SK-N-SH treated with all-trans-retinoic acid at 6 μM for 48 hours (cell line): ENCODE measurements at regions not wholly inside any gene's neighbourhood (a gene's known extent, or its start where the extent isn't known, plus 50 kb on each side); places are given as distances from the start of the nearest gene placed in this dataset.
"Not testable (repeated sequence)": the region's sequence is repeated elsewhere in the genome, so short reads cannot be mapped to it uniquely, and the experiment has no call there.

Experiments
- ATAC-seq: fragments of 200-7000 bp; cut with Tn5 transposase; 3 replicates; pipeline ENCODE4 v1.9.1; 2020; ENCODE audit warnings: mild to moderate bottlenecking, moderate library complexity
- ARNTL ChIP-seq: fragments of 450-650 bp; formaldehyde crosslinking; IDR thresholded peaks from 2 replicates; pipeline ENCODE4 v1.5.0; 2020; ENCODE audit warnings: low read depth, mild to moderate bottlenecking, moderate library complexity, borderline replicate concordance
- BACH2 ChIP-seq: fragments of 250-450 bp; sonication (Bioruptor Pico); IDR thresholded peaks from 2 replicates; pipeline ENCODE4 v1.9.0; 2021; ENCODE audit warnings: mild to moderate bottlenecking, borderline replicate concordance
- CREB5 ChIP-seq: fragments of 250-450 bp; sonication (Bioruptor Pico); IDR thresholded peaks from 2 replicates; pipeline ENCODE4 v1.5.1; 2020; ENCODE audit warnings: low read depth, mild to moderate bottlenecking, moderate library complexity
- CSDC2 ChIP-seq: fragments of 250-450 bp; sonication (Bioruptor Pico); IDR thresholded peaks from 2 replicates; pipeline ENCODE4 v1.5.0; 2020; ENCODE audit warnings: mild to moderate bottlenecking, moderate library complexity
- CSRNP3 ChIP-seq: fragments of 250-450 bp; sonication (Bioruptor Pico); IDR thresholded peaks from 2 replicates; pipeline ENCODE4 v1.5.1; 2021; ENCODE audit warnings: mild to moderate bottlenecking, moderate library complexity
- ESRRG ChIP-seq: fragments of 250-450 bp; sonication (Bioruptor Pico); IDR thresholded peaks from 2 replicates; pipeline ENCODE4 v1.6.1; 2021; ENCODE audit warnings: mild to moderate bottlenecking
- GLIS3 ChIP-seq: fragments of 250-450 bp; sonication (Bioruptor Pico); IDR thresholded peaks from 2 replicates; pipeline ENCODE4 v1.5.0; 2020; ENCODE audit warnings: mild to moderate bottlenecking, moderate library complexity
- ISL1 ChIP-seq: fragments of 250-450 bp; sonication (Bioruptor Pico); IDR thresholded peaks from 2 replicates; pipeline ENCODE4 v2.1.2; 2022; ENCODE audit warnings: mild to moderate bottlenecking, moderate library complexity
- PPARA ChIP-seq: fragments of 250-450 bp; sonication (Bioruptor Pico); IDR thresholded peaks from 2 replicates; pipeline ENCODE4 v1.5.0; 2020; ENCODE audit warnings: mild to moderate bottlenecking, borderline replicate concordance
- RARB ChIP-seq: fragments of 250-450 bp; sonication (Bioruptor Pico); IDR thresholded peaks from 2 replicates; pipeline ENCODE4 v1.8.0; 2021; ENCODE audit warnings: mild to moderate bottlenecking, moderate library complexity
- SNAI2 ChIP-seq: fragments of 250-450 bp; sonication (Bioruptor Pico); IDR thresholded peaks from 2 replicates; pipeline ENCODE4 v1.5.0; 2020; ENCODE audit warnings: mild to moderate bottlenecking, moderate library complexity
- TCF4 ChIP-seq: fragments of 250-450 bp; sonication (Bioruptor Pico); IDR thresholded peaks from 2 replicates; pipeline ENCODE4 v1.8.0; 2021; ENCODE audit warnings: mild to moderate bottlenecking, moderate library complexity, borderline replicate concordance
- TOX ChIP-seq: fragments of 250-450 bp; sonication (Bioruptor Pico); IDR thresholded peaks from 2 replicates; pipeline ENCODE4 v1.8.0; 2021; ENCODE audit warnings: mild to moderate bottlenecking, moderate library complexity, borderline replicate concordance
- ZC3H10 ChIP-seq: fragments of 250-450 bp; sonication (Bioruptor Pico); IDR thresholded peaks from 2 replicates; pipeline ENCODE4 v1.5.1; 2021; ENCODE audit warnings: mild to moderate bottlenecking, moderate library complexity
- ZFP3 ChIP-seq: fragments of 250-450 bp; sonication (Bioruptor Pico); IDR thresholded peaks from 2 replicates; pipeline ENCODE4 v1.5.0; 2020; ENCODE audit warnings: mild to moderate bottlenecking, moderate library complexity
- ZFP30 ChIP-seq: fragments of 450-650 bp; formaldehyde crosslinking; IDR thresholded peaks from 2 replicates; pipeline ENCODE4 v1.5.0; 2022; ENCODE audit warnings: mild to moderate bottlenecking, moderate library complexity
- ZNF565 ChIP-seq: fragments of 450-650 bp; formaldehyde crosslinking; conservative IDR thresholded peaks from 2 replicates; pipeline ENCODE4 v1.5.0; 2020; ENCODE audit warnings: low read depth, mild to moderate bottlenecking, moderate library complexity
- ZNF70 ChIP-seq: fragments of 450-650 bp; formaldehyde crosslinking; IDR thresholded peaks from 2 replicates; pipeline ENCODE4 v1.5.0; 2020; ENCODE audit warnings: mild to moderate bottlenecking, moderate library complexity
- ZNF8 ChIP-seq: fragments of 450-650 bp; formaldehyde crosslinking; IDR thresholded peaks from 2 replicates; pipeline ENCODE4 v1.5.0; 2020; ENCODE audit warnings: mild to moderate bottlenecking, moderate library complexity
- TF ChIP-seq, protein P1 (sequence below): fragments of 250-450 bp; sonication (Bioruptor Pico); IDR thresholded peaks from 2 replicates; pipeline ENCODE4 v1.5.0; 2020; ENCODE audit warnings: mild to moderate bottlenecking, moderate library complexity

GRCh38 chr16:52690468-52690867 lies 143.5 kb upstream of the TOX3 start (continued):
- TF ChIP-seq, protein P1, sequence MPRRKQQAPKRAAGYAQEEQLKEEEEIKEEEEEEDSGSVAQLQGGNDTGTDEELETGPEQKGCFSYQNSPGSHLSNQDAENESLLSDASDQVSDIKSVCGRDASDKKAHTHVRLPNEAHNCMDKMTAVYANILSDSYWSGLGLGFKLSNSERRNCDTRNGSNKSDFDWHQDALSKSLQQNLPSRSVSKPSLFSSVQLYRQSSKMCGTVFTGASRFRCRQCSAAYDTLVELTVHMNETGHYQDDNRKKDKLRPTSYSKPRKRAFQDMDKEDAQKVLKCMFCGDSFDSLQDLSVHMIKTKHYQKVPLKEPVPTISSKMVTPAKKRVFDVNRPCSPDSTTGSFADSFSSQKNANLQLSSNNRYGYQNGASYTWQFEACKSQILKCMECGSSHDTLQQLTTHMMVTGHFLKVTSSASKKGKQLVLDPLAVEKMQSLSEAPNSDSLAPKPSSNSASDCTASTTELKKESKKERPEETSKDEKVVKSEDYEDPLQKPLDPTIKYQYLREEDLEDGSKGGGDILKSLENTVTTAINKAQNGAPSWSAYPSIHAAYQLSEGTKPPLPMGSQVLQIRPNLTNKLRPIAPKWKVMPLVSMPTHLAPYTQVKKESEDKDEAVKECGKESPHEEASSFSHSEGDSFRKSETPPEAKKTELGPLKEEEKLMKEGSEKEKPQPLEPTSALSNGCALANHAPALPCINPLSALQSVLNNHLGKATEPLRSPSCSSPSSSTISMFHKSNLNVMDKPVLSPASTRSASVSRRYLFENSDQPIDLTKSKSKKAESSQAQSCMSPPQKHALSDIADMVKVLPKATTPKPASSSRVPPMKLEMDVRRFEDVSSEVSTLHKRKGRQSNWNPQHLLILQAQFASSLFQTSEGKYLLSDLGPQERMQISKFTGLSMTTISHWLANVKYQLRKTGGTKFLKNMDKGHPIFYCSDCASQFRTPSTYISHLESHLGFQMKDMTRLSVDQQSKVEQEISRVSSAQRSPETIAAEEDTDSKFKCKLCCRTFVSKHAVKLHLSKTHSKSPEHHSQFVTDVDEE (CRISPR knock-in tag): no peak
- TF ChIP-seq CREB5: no peak
- TF ChIP-seq GLIS3 (CRISPR knock-in tag): no peak
- no peak for TF ChIP-seq PPARA (CRISPR knock-in tag)
- no peak for TF ChIP-seq ZNF565 (CRISPR knock-in tag)

DNA sequence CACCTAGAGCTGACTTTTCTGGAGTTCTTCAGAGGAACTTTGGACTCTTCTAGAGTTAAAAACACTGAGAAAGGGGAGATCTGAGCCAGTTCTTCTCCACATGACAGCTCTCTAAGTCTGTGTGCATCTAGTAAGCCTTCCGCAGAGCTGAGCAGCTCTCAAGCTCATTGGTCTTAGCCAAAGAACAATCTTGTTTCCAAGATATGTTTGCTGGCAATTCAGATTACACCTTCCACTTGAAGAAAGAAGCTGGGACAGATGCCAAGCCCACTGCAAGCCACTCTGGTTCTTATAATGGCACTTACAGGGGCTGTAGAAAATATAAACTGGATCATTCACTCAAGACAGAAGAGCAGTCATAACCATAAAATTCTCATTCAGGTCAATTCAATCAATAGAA lies 134.1 kb upstream of the TOX3 start:
- TF ChIP-seq ZC3H10 (CRISPR knock-in tag) (no peak), CSDC2 (CRISPR knock-in tag) (no peak), BACH2 (no peak), CSRNP3 (no peak), ZNF70 (CRISPR knock-in tag) (no peak)
- no peak for ATAC-seq

GRCh38 chr16:52677501-52677900 lies 130.6 kb upstream of the TOX3 start:
- TF ChIP-seq GLIS3 (CRISPR knock-in tag): no peak
- TF ChIP-seq, protein P1 (CRISPR knock-in tag): no peak
- TF ChIP-seq, all 23 proteins: peak for 0
- no peak for ATAC-seq

DNA sequence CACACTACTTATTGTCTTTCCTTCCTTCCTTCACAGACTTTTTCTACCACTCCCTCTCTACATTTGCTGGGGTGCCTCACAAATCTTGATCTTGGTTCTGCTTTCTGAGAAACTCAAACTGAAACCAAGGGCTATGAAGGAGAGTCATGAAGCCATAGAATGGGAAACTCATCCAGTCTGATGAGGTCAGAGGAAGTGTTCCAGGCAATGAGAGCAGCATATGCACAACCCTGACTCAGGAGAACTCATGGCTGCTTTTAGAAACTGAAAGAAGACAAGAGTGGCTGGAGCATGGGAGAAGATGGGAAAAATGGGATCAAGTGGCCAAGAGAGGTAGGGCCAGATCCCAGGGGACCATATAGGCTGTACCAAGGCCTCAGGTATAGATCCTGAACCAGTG lies 130.0 kb upstream of the TOX3 start:
- TF ChIP-seq ESRRG (no peak), GLIS3 (CRISPR knock-in tag) (no peak), TCF4 (no peak)
- no peak for ATAC-seq

- no peak for TF ChIP-seq ISL1
- no peak for TF ChIP-seq GLIS3 (CRISPR knock-in tag)
- TF ChIP-seq RARB (CRISPR knock-in tag): no peak
- no peak for TF ChIP-seq ZC3H10 (CRISPR knock-in tag)
- TF ChIP-seq ARNTL (CRISPR knock-in tag): no peak
- no peak for TF ChIP-seq ZNF8 (CRISPR knock-in tag)
- no peak for TF ChIP-seq SNAI2 (CRISPR knock-in tag)
- ATAC-seq: no peak
These were observed 124.6 kb upstream of the TOX3 start for GRCh38 chr16:52671590-52671989.

- TF ChIP-seq ZNF565 (CRISPR knock-in tag) (no peak), BACH2 (no peak), TOX (CRISPR knock-in tag) (no peak), ESRRG (no peak), ZFP30 (CRISPR knock-in tag) (no peak), PPARA (CRISPR knock-in tag) (no peak), TCF4 (no peak), SNAI2 (CRISPR knock-in tag) (no peak), GLIS3 (CRISPR knock-in tag) (no peak), ZNF8 (CRISPR knock-in tag) (no peak), ZFP3 (no peak), CREB5 (no peak)
- TF ChIP-seq, protein P1 (CRISPR knock-in tag): no peak
These were observed 111.0 kb upstream of the TOX3 start for GRCh38 chr16:52657924-52658323.

GRCh38 chr16:52655916-52656315 lies 109.0 kb upstream of the TOX3 start:
- not testable (repeated sequence) for ATAC-seq

More at GRCh38 chr16:52657924-52658323, 111.0 kb upstream of the TOX3 start:
- ATAC-seq: no peak
